Esophagus muscularis mucosa (tissue), 4 donors: ENCODE measurements at regions not wholly inside any gene's neighbourhood (a gene's known extent, or its start where the extent isn't known, plus 50 kb on each side); places are given as distances from the start of the nearest gene placed in this dataset.

Experiments
- DNase-seq: peaks from one replicate; pipeline ENCODE4 v3.0.0-alpha.2; 2017; ENCODE audit errors: extremely low spot score
- H3K27ac ChIP-seq, 4 donors: fragments of 200-600 bp; sonication (generic); replicated peaks in 1 of 4; 1 replicate in 3 of 4; 2 replicates in 1 of 4; pipeline ENCODE4 v1.5.1; 2016 to 2019; ENCODE audit warnings: mild to moderate bottlenecking in 1 of 4
- H3K27me3 ChIP-seq, 4 donors: fragments of 200-600 bp; sonication (generic); one replicate each; pipeline versions ENCODE4 v1.5.1 to v1.6.0; 2016 to 2019
- H3K36me3 ChIP-seq, 4 donors: fragments of 200-600 bp; sonication (generic); one replicate each; pipeline ENCODE4 v1.5.1; 2016 to 2019
- H3K4me1 ChIP-seq, 4 donors: fragments of 200-600 bp; sonication (generic); one replicate each; pipeline ENCODE4 v1.5.1; 2016 to 2019
- H3K4me3 ChIP-seq, 4 donors: fragments of 200-600 bp; sonication (generic); 1 replicate in 2 of 4; 2 replicates in 2 of 4; pipeline ENCODE4 v1.5.1; 2016 to 2019; ENCODE audit warnings: mild to moderate bottlenecking in 4 of 4, moderate library complexity in 1 of 4
- H3K9me3 ChIP-seq, 4 donors: fragments of 200-600 bp; sonication (generic); 1 replicate in 3 of 4; 2 replicates in 1 of 4; pipeline ENCODE4 v1.5.1; 2016 to 2019
- CTCF ChIP-seq, 3 experiments: fragments of 200-600 bp in 2 of 3; fragments of 450-650 bp in 1 of 3; sonication (generic) in 2 of 3; IDR thresholded peaks; one replicate each; pipeline ENCODE4 v1.5.1; 2017 to 2019; ENCODE audit warnings: antibody characterized with exemption in 3 of 3, mild to moderate bottlenecking in 2 of 3, moderate library complexity in 1 of 3
- EP300 ChIP-seq: sonication (generic); formaldehyde crosslinking; IDR thresholded peaks from one replicate; pipeline ENCODE4 v1.6.1; 2017; ENCODE audit warnings: antibody characterized with exemption
- POLR2A ChIP-seq: fragments of 450-650 bp; IDR thresholded peaks from one replicate; pipeline ENCODE4 v1.6.1; 2017; ENCODE audit warnings: antibody characterized with exemption, moderate library complexity, mild to moderate bottlenecking, low read depth
- POLR2AphosphoS5 ChIP-seq, 2 donors: sonication (generic); formaldehyde crosslinking; IDR thresholded peaks; one replicate each; pipeline ENCODE4 v1.6.1; 2017; ENCODE audit warnings: antibody characterized with exemption in 2 of 2
- WGBS: methylation state at CpG from one replicate; pipeline ENCODE4 v1.1.5; 2018; 5-methylcytosine and 5-hydroxymethylcytosine counted together
- intact Hi-C: fragments of 100-400 bp; cut with DNase I; formaldehyde crosslinking; loops from one replicate; pipeline ENCODE4 v1.15.1; 2023

GRCh38 chr10:58101682-58102081 lies 166.0 kb downstream of the IPMK start:
- TF ChIP-seq POLR2A, result no peak
- TF ChIP-seq POLR2AphosphoS5 (IDR thresholded peaks at IDR 0.05), result no peak
- no peak for TF ChIP-seq EP300
- no peak for TF ChIP-seq CTCF (IDR thresholded peaks at IDR 0.05)
- WGBS, result 84% methylated on average over 1 of the region's 1 CpG

GRCh38 chr10:58094985-58095718 lies 172.5 kb downstream of the IPMK start:
- TF ChIP-seq CTCF (IDR thresholded peaks at IDR 0.05) (no peak), POLR2AphosphoS5 (IDR thresholded peaks at IDR 0.05) (no peak), EP300 (no peak), POLR2A (no peak)

More at GRCh38 chr10:58101682-58102081, 166.0 kb downstream of the IPMK start:
- intact Hi-C loops, result no loop called here
- Histone ChIP-seq H3K27me3 (no peaks in the 10 kb centered on the region), H3K4me1 (no peaks in the 10 kb centered on the region), H3K4me3 (no peak overlapping the region), H3K9me3 (no peaks in the 10 kb centered on the region), H3K36me3 (no peaks in the 10 kb centered on the region), H3K27ac (no peak overlapping the region)
- no peak for DNase-seq

GRCh38 chr10:58091886-58092285 lies 175.8 kb downstream of the IPMK start:
- DNase-seq, result no peak
- intact Hi-C loops, result no loop called here
- Histone ChIP-seq H3K27me3 (no peaks in the 10 kb centered on the region), H3K27ac (no peak overlapping the region), H3K4me1 (no peaks in the 10 kb centered on the region), H3K4me3 (no peak overlapping the region), H3K9me3 (no peaks in the 10 kb centered on the region), H3K36me3 (no peaks in the 10 kb centered on the region)
- 79% methylated on average over 3 of the region's 3 CpGs for WGBS
- no peak for TF ChIP-seq POLR2A
- no peak for TF ChIP-seq POLR2AphosphoS5 (IDR thresholded peaks at IDR 0.05)
- no peak for TF ChIP-seq EP300

More at GRCh38 chr10:58094985-58095718, 172.5 kb downstream of the IPMK start:
- Histone ChIP-seq H3K27ac (no peak overlapping the region), H3K4me3 (no peak overlapping the region), H3K36me3 (no peaks in the 10 kb centered on the region), H3K27me3 (no peaks in the 10 kb centered on the region), H3K4me1 (no peaks in the 10 kb centered on the region), H3K9me3 (no peaks in the 10 kb centered on the region)
- DNase-seq, result no peak
- 65% methylated on average over 8 of the region's 8 CpGs for WGBS
- intact Hi-C loops, result no loop called here

- Histone ChIP-seq H3K27ac (no peak overlapping the region), H3K36me3 (no peaks in the 10 kb centered on the region), H3K27me3 (no peaks in the 10 kb centered on the region), H3K4me3 (no peak overlapping the region), H3K4me1 (no peaks in the 10 kb centered on the region), H3K9me3 (no peaks in the 10 kb centered on the region)
- TF ChIP-seq EP300, result no peak
- no peak for TF ChIP-seq POLR2AphosphoS5 (IDR thresholded peaks at IDR 0.05)
- TF ChIP-seq POLR2A, result no peak
- no peak for DNase-seq
- WGBS, result 50% methylated on average over 2 of the region's 2 CpGs
- intact Hi-C loops, result no loop called here
Measured at GRCh38 chr10:58089739-58090138, 178.0 kb downstream of the IPMK start.

DNA sequence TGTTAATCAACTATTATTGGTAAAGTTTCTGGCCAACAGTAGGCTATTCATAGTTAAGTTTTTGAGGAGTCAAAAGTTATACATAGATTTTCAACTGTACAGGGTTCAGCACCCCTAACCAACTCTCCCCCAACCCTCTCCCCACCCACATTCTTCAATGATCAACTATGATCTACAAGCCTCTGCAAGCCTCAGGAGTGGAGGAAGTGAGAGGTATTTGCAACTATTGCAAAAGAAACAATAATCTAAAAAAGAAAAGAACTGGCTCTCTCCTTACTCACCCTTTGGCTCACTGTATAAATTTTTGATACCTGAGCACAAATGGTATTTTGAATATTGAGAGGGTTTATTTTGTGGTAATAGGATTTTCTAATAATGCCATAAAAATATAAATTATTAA lies 179.8 kb downstream of the IPMK start:
- intact Hi-C loops, result no loop called here
- no peaks in the 10 kb centered on the region for H3K27me3 ChIP-seq
- H3K4me3 ChIP-seq, result no peak overlapping the region
- no peaks in the 10 kb centered on the region for H3K36me3 ChIP-seq
- no peaks in the 10 kb centered on the region for H3K4me1 ChIP-seq
- no peak overlapping the region for H3K27ac ChIP-seq
- no peaks in the 10 kb centered on the region for H3K9me3 ChIP-seq
- no peak for DNase-seq
- TF ChIP-seq POLR2A, result no peak
- TF ChIP-seq EP300, result no peak
- TF ChIP-seq CTCF (IDR thresholded peaks at IDR 0.05), result no peak
- TF ChIP-seq POLR2AphosphoS5 (IDR thresholded peaks at IDR 0.05), result no peak
